Glutamatergic neuron (in vitro differentiated cells): ENCODE measurements at regions not wholly inside any gene's neighbourhood (a gene's known extent, or its start where the extent isn't known, plus 50 kb on each side); places are given as distances from the start of the nearest gene placed in this dataset.

Experiments
- DNase-seq: peaks from one replicate; pipeline ENCODE4 v3.0.0; 2022
- H3K27ac Mint-ChIP-seq: one replicate; pipeline ENCODE4 v1.8.0; 2020; ENCODE audit warnings: mild to moderate bottlenecking, mixed read lengths, inconsistent platforms; ENCODE audit not compliant: unreplicated experiment
- H3K27me3 Mint-ChIP-seq: one replicate; pipeline ENCODE4 v1.8.0; 2020; ENCODE audit warnings: mild to moderate bottlenecking, moderate library complexity, mixed read lengths, inconsistent platforms; ENCODE audit not compliant: unreplicated experiment
- H3K36me3 Mint-ChIP-seq: one replicate; pipeline ENCODE4 v1.8.0; 2020; ENCODE audit warnings: mild to moderate bottlenecking, mixed read lengths, inconsistent platforms; ENCODE audit not compliant: unreplicated experiment
- H3K4me1 Mint-ChIP-seq: one replicate; pipeline ENCODE4 v1.8.0; 2020; ENCODE audit warnings: mild to moderate bottlenecking, low read depth, mixed read lengths, inconsistent platforms; ENCODE audit not compliant: unreplicated experiment
- H3K4me3 Mint-ChIP-seq: one replicate; pipeline ENCODE4 v1.8.0; 2020; ENCODE audit warnings: mild to moderate bottlenecking, mixed read lengths, inconsistent platforms; ENCODE audit not compliant: unreplicated experiment
- H3K9me3 Mint-ChIP-seq: one replicate; pipeline ENCODE4 v1.8.0; 2020; ENCODE audit warnings: mild to moderate bottlenecking, moderate library complexity, mixed read lengths, inconsistent platforms; ENCODE audit not compliant: unreplicated experiment
- TF ChIP-seq, protein P1 (sequence below): fragments of 200-600 bp; sonication (generic); IDR thresholded peaks from one replicate; pipeline ENCODE4 v1.5.0; 2021; ENCODE audit not compliant: partially characterized antibody, unreplicated experiment

- TF ChIP-seq, protein P1, sequence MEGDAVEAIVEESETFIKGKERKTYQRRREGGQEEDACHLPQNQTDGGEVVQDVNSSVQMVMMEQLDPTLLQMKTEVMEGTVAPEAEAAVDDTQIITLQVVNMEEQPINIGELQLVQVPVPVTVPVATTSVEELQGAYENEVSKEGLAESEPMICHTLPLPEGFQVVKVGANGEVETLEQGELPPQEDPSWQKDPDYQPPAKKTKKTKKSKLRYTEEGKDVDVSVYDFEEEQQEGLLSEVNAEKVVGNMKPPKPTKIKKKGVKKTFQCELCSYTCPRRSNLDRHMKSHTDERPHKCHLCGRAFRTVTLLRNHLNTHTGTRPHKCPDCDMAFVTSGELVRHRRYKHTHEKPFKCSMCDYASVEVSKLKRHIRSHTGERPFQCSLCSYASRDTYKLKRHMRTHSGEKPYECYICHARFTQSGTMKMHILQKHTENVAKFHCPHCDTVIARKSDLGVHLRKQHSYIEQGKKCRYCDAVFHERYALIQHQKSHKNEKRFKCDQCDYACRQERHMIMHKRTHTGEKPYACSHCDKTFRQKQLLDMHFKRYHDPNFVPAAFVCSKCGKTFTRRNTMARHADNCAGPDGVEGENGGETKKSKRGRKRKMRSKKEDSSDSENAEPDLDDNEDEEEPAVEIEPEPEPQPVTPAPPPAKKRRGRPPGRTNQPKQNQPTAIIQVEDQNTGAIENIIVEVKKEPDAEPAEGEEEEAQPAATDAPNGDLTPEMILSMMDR: no peak
- Mint-ChIP-seq H3K4me1 (peaks cover 5% of the 10 kb centered on the region), H3K36me3 (no peaks in the 10 kb centered on the region), H3K27ac (no peak overlapping the region), H3K9me3 (peaks cover 3% of the 10 kb centered on the region), H3K27me3 (peaks cover 12% of the 10 kb centered on the region), H3K4me3 (no peak overlapping the region)
- no peak for DNase-seq
These were observed 145.3 kb downstream of the VEGFA start for GRCh38 chr6:43915208-43915869.

- H3K4me3 Mint-ChIP-seq: no peak overlapping the region
- no peak overlapping the region for H3K27ac Mint-ChIP-seq
- no peak for DNase-seq
- no peaks in the 10 kb centered on the region for H3K36me3 Mint-ChIP-seq
- peaks cover 5% of the 10 kb centered on the region for H3K4me1 Mint-ChIP-seq
- H3K27me3 Mint-ChIP-seq: peaks cover 10% of the 10 kb centered on the region
- H3K9me3 Mint-ChIP-seq: peaks cover 3% of the 10 kb centered on the region
- TF ChIP-seq, protein P1: no peak
These were observed 144.5 kb downstream of the VEGFA start for GRCh38 chr6:43914272-43915147.

- TF ChIP-seq, protein P1: no peak
- no peak for DNase-seq
- H3K9me3 Mint-ChIP-seq: peaks cover 3% of the 10 kb centered on the region
- H3K27ac Mint-ChIP-seq: no peak overlapping the region
- no peaks in the 10 kb centered on the region for H3K36me3 Mint-ChIP-seq
- H3K4me1 Mint-ChIP-seq: peaks cover 5% of the 10 kb centered on the region
- H3K4me3 Mint-ChIP-seq: no peak overlapping the region
- peaks cover 10% of the 10 kb centered on the region for H3K27me3 Mint-ChIP-seq
These were observed 143.6 kb downstream of the VEGFA start for GRCh38 chr6:43913375-43914271.

GRCh38 chr6:43912598-43913371 lies 142.8 kb downstream of the VEGFA start:
- Mint-ChIP-seq H3K4me1 (peaks cover 6% of the 10 kb centered on the region), H3K27ac (no peak overlapping the region), H3K27me3 (peaks cover 10% of the 10 kb centered on the region), H3K4me3 (no peak overlapping the region), H3K9me3 (peaks cover 3% of the 10 kb centered on the region), H3K36me3 (no peaks in the 10 kb centered on the region)
- TF ChIP-seq, protein P1: no peak
- DNase-seq: no peak
